Osteoblast (primary cell): ENCODE measurements at regions not wholly inside any gene's neighbourhood (a gene's known extent, or its start where the extent isn't known, plus 50 kb on each side); places are given as distances from the start of the nearest gene placed in this dataset.

Experiments used
- DNase-seq: peaks from one replicate; pipeline ENCODE4 v3.0.0; 2011; ENCODE audit warnings: low spot score, mixed read lengths; ENCODE audit not compliant: insufficient read length; ENCODE audit errors: missing footprints
- H2AFZ ChIP-seq: 2 replicates; pipeline ENCODE4 v1.6.0; 2011; ENCODE audit warnings: mild to moderate bottlenecking, low read length
- H3K27ac ChIP-seq: 2 replicates; pipeline ENCODE4 v1.5.1; 2011; ENCODE audit warnings: mild to moderate bottlenecking, low read depth, low read length, moderate library complexity
- H3K27me3 ChIP-seq: 2 replicates; pipeline ENCODE4 v1.6.0; 2012; ENCODE audit warnings: mild to moderate bottlenecking, control low read depth, inconsistent platforms, low read length, moderate library complexity; ENCODE audit not compliant: insufficient read depth
- H3K36me3 ChIP-seq: 2 replicates; pipeline ENCODE4 v1.5.1; 2011; ENCODE audit warnings: mild to moderate bottlenecking, low read length, control low read depth, moderate library complexity; ENCODE audit not compliant: insufficient read depth
- H3K4me1 ChIP-seq: 2 replicates; pipeline ENCODE4 v1.5.1; 2011; ENCODE audit warnings: mild to moderate bottlenecking, low read length, control low read depth, moderate library complexity; ENCODE audit not compliant: insufficient read depth
- H3K4me2 ChIP-seq: 2 replicates; pipeline ENCODE4 v1.6.0; 2011; ENCODE audit warnings: mild to moderate bottlenecking, low read length; ENCODE audit not compliant: insufficient read depth
- H3K4me3 ChIP-seq: fragments of 200-600 bp; sonication (generic); 3 replicates; pipeline ENCODE4 v1.5.1; 2012; ENCODE audit warnings: mild to moderate bottlenecking, low read length, inconsistent platforms; ENCODE audit not compliant: insufficient read depth
- H3K79me2 ChIP-seq: 2 replicates; pipeline ENCODE4 v1.6.0; 2012; ENCODE audit warnings: mild to moderate bottlenecking, low read length, control low read depth, inconsistent platforms; ENCODE audit not compliant: insufficient read depth
- H3K9me3 ChIP-seq: 2 replicates; pipeline ENCODE4 v1.5.1; 2011; ENCODE audit warnings: low read depth, low read length, control low read depth
- H4K20me1 ChIP-seq: 2 replicates; pipeline ENCODE4 v1.6.0; 2012; ENCODE audit warnings: mild to moderate bottlenecking, low read length, control low read depth; ENCODE audit not compliant: insufficient read depth
- CTCF ChIP-seq: IDR thresholded peaks from 2 replicates; pipeline ENCODE4 v1.5.1; 2011; ENCODE audit warnings: mild to moderate bottlenecking, low read depth, low read length, moderate library complexity; ENCODE audit errors: extremely low read depth

GRCh38 chr5:122697191-122697590 lies 77.7 kb upstream of the SNX2 start:
- Histone ChIP-seq H3K4me3 (no peak overlapping the region), H3K9me3 (no peaks in the 10 kb centered on the region), H3K4me2 (no peak overlapping the region), H3K4me1 (peaks cover 7% of the 10 kb centered on the region), H3K36me3 (no peaks in the 10 kb centered on the region), H3K27ac (no peak overlapping the region), H2AFZ (no peak overlapping the region), H3K27me3 (no peaks in the 10 kb centered on the region), H4K20me1 (no peaks in the 10 kb centered on the region), H3K79me2 (no peaks in the 10 kb centered on the region)
- no peak for TF ChIP-seq CTCF
- DNase-seq = no peak

- DNase-seq = no peak
- no peak for TF ChIP-seq CTCF
These were observed 75.7 kb upstream of the SNX2 start for GRCh38 chr5:122699201-122699600.

GRCh38 chr5:122701640-122702523 lies 73.0 kb upstream of the SNX2 start:
- no peak for TF ChIP-seq CTCF
- H3K9me3 ChIP-seq = no peaks in the 10 kb centered on the region
- no peak overlapping the region for H3K4me3 ChIP-seq
- no peak for DNase-seq
- no peaks in the 10 kb centered on the region for H3K27me3 ChIP-seq
- H3K79me2 ChIP-seq = no peaks in the 10 kb centered on the region
- H4K20me1 ChIP-seq = no peaks in the 10 kb centered on the region
- H3K36me3 ChIP-seq = no peaks in the 10 kb centered on the region
- H3K4me1 ChIP-seq = peaks cover 6% of the 10 kb centered on the region
- no peak overlapping the region for H3K4me2 ChIP-seq
- no peak overlapping the region for H3K27ac ChIP-seq
- no peak overlapping the region for H2AFZ ChIP-seq

More at GRCh38 chr5:122699201-122699600, 75.7 kb upstream of the SNX2 start:
- Histone ChIP-seq H3K27ac (no peak overlapping the region), H3K4me2 (no peak overlapping the region), H4K20me1 (no peaks in the 10 kb centered on the region), H3K9me3 (no peaks in the 10 kb centered on the region), H3K36me3 (no peaks in the 10 kb centered on the region), H2AFZ (no peak overlapping the region), H3K4me3 (no peak overlapping the region), H3K27me3 (no peaks in the 10 kb centered on the region), H3K79me2 (no peaks in the 10 kb centered on the region), H3K4me1 (peaks cover 7% of the 10 kb centered on the region)

GRCh38 chr5:122702524-122702875 lies 72.4 kb upstream of the SNX2 start:
- Histone ChIP-seq H4K20me1 (no peaks in the 10 kb centered on the region), H3K27me3 (no peaks in the 10 kb centered on the region), H3K4me2 (no peak overlapping the region), H3K36me3 (no peaks in the 10 kb centered on the region), H3K27ac (no peak overlapping the region), H3K79me2 (no peaks in the 10 kb centered on the region), H3K4me3 (no peak overlapping the region), H3K9me3 (no peaks in the 10 kb centered on the region), H2AFZ (no peak overlapping the region), H3K4me1 (no peaks in the 10 kb centered on the region)
- TF ChIP-seq CTCF = no peak
- no peak for DNase-seq
